Lung (tissue), 11 donors: ENCODE measurements at regions not wholly inside any gene's neighbourhood (a gene's known extent, or its start where the extent isn't known, plus 50 kb on each side); places are given as distances from the start of the nearest gene placed in this dataset.

Source experiments
- ATAC-seq: fragments of 200-7000 bp; cut with Tn5 transposase; one replicate; pipeline ENCODE4 v1.9.1; 2020; ENCODE audit warnings: moderate number of reproducible peaks; ENCODE audit not compliant: insufficient read depth, low FRiP score
- DNase-seq, 3 donors: peaks; one replicate each; pipeline ENCODE4 v3.0.0-alpha.2; 2013 to 2017
- H3K27ac ChIP-seq, 2 donors: one replicate each; pipeline ENCODE4 v1.5.1; 2013; ENCODE audit warnings: mild to moderate bottlenecking in 2 of 2, moderate library complexity in 2 of 2, control low read depth in 1 of 2, inconsistent platforms in 1 of 2, low read depth in 1 of 2, low read length in 1 of 2
- H3K27me3 ChIP-seq, 3 donors: one replicate each; pipeline ENCODE4 v1.5.1; 2013; ENCODE audit warnings: low read length in 2 of 3; ENCODE audit not compliant: control insufficient read depth in 3 of 3, insufficient read depth in 3 of 3
- H3K36me3 ChIP-seq, 4 donors: one replicate each; pipeline ENCODE4 v1.5.1; 2013; ENCODE audit warnings: low read length in 4 of 4, mild to moderate bottlenecking in 1 of 4, moderate library complexity in 1 of 4; ENCODE audit not compliant: control insufficient read depth in 4 of 4, insufficient read depth in 4 of 4
- H3K4me1 ChIP-seq, 5 donors: one replicate each; pipeline ENCODE4 v1.5.1; 2013; ENCODE audit warnings: low read length in 5 of 5, mild to moderate bottlenecking in 2 of 5, moderate library complexity in 1 of 5; ENCODE audit not compliant: control insufficient read depth in 5 of 5, insufficient read depth in 5 of 5
- H3K4me3 ChIP-seq: one replicate; pipeline ENCODE4 v1.5.1; 2013; ENCODE audit warnings: mild to moderate bottlenecking, control low read depth, moderate library complexity
- H3K9ac ChIP-seq, 2 donors: one replicate each; pipeline ENCODE4 v1.5.1; 2013; ENCODE audit warnings: low read length in 2 of 2, control low read depth in 1 of 2; ENCODE audit not compliant: insufficient read depth in 1 of 2
- H3K9me3 ChIP-seq, 4 donors: one replicate each; pipeline ENCODE4 v1.5.1; 2013; ENCODE audit warnings: low read length in 3 of 4, mild to moderate bottlenecking in 1 of 4, moderate library complexity in 1 of 4; ENCODE audit not compliant: control insufficient read depth in 4 of 4, insufficient read depth in 3 of 4
- WGBS, 2 donors: extraction: QIAGEN DNeasy Blood & Tissue Kit; methylation state at CpG; one replicate each; pipeline ENCODE4 v1.1.7; 2013; 5-methylcytosine and 5-hydroxymethylcytosine counted together
- TF ChIP-seq, protein P1 (sequence below): IDR thresholded peaks from 2 replicates; pipeline ENCODE4 v1.5.1; 2012; ENCODE audit warnings: mild to moderate bottlenecking; ENCODE audit errors: control extremely low read depth, extremely low read depth
- donor health status: control.
- donor health status: control.
- donor health status: Bipolar disorder and iron deficiency.
- donor health status: healthy.
- donor health status: DM: yes; HTN: yes; CAD: no.

DNA sequence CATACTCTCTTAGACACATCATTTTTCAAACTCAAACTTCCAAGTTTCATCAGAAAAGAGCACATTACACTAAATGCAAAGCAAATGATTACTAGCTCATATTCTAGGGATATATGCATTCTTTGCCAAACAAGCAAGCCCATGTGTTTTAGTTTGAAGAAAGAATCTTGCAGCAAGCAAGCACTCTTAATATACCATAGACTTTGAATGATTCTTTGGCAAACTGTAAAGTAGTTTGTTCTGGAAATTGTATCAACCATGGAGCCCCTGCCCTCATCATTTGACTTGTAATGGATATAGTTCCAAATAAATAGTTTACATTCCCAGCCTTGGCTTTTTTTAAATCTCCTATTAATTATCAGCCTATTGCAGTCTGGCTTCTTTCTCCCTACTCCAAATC, 325.2 kb downstream of the NR2F1-AS1 start:
- Histone ChIP-seq H3K4me1 (peaks cover 0 to 20% (median 0%) of the 10 kb centered on the region in 5 donors), H3K27me3 (no peaks in the 10 kb centered on the region), H3K4me3 (no peak overlapping the region), H3K36me3 (no peaks in the 10 kb centered on the region), H3K9ac (no peak overlapping the region), H3K27ac (no peak overlapping the region), H3K9me3 (no peaks in the 10 kb centered on the region)
- TF ChIP-seq, protein P1, sequence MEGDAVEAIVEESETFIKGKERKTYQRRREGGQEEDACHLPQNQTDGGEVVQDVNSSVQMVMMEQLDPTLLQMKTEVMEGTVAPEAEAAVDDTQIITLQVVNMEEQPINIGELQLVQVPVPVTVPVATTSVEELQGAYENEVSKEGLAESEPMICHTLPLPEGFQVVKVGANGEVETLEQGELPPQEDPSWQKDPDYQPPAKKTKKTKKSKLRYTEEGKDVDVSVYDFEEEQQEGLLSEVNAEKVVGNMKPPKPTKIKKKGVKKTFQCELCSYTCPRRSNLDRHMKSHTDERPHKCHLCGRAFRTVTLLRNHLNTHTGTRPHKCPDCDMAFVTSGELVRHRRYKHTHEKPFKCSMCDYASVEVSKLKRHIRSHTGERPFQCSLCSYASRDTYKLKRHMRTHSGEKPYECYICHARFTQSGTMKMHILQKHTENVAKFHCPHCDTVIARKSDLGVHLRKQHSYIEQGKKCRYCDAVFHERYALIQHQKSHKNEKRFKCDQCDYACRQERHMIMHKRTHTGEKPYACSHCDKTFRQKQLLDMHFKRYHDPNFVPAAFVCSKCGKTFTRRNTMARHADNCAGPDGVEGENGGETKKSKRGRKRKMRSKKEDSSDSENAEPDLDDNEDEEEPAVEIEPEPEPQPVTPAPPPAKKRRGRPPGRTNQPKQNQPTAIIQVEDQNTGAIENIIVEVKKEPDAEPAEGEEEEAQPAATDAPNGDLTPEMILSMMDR: no peak
- DNase-seq: peak in 2 of 3 donors; percentile 76 to 80
- ATAC-seq: no peak

DNA sequence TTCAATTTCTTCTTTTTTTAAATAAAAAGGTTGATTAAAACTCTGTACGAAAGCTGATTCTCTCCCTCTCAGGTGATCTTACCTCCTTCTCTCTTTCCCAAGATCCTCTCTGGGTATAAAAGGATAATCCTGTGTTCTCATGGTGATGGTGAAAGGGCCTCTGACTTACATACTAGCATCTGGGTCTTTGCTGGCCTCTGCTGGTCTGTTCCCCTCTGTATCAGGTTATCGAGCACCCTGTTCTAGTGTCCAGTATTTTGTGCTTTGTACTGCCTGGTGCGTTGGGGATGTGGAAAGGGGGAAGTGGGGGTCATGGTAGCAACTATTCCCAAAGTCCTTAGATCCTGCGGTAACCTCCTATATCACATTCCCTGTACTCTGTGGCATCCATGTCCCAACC, 328.9 kb downstream of the NR2F1-AS1 start:
- TF ChIP-seq, protein P1: no peak
- H3K4me3 ChIP-seq: no peak overlapping the region
- ATAC-seq: no peak

DNA sequence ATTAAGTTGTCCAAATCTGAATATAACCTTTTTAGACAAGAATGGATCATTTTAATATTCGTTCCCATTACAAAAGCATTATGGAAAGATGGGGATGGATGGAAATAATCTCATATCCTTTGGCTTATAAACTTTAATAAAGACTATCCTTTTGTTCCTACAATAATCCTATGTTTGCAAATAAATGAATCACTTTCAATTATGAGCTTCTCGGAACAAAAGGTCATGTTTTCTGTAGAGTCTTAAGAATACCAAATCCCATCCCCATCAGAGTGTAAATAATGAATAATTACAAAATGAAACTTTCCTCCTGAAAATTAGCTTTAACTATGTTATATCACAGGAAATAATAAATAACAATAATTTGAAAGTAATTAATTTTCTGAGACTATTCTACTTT, 329.7 kb downstream of the NR2F1-AS1 start:
- no peak overlapping the region for H3K4me3 ChIP-seq
- DNase-seq (no peak), ATAC-seq (no peak)
- H3K9me3 ChIP-seq: no peaks in the 10 kb centered on the region
- H3K27me3 ChIP-seq: no peaks in the 10 kb centered on the region
- TF ChIP-seq, protein P1: no peak
- peaks cover 0 to 54% (median 0%) of the 10 kb centered on the region in 5 donors for H3K4me1 ChIP-seq
- no peak overlapping the region for H3K27ac ChIP-seq
- 86 to 89% methylated on average over 2 of the region's 2 CpGs for WGBS, 2 donors
- no peaks in the 10 kb centered on the region for H3K36me3 ChIP-seq
- no peak overlapping the region for H3K9ac ChIP-seq

More for the DNA sequence above, 328.9 kb downstream of the NR2F1-AS1 start:
- no peak for DNase-seq
- H3K36me3 ChIP-seq: no peaks in the 10 kb centered on the region
- peaks cover 0 to 50% (median 0%) of the 10 kb centered on the region in 5 donors for H3K4me1 ChIP-seq
- no peak overlapping the region for H3K27ac ChIP-seq
- H3K27me3 ChIP-seq: no peaks in the 10 kb centered on the region
- 93 to 94% methylated on average over 4 of the region's 4 CpGs for WGBS, 2 donors
- H3K9me3 ChIP-seq: no peaks in the 10 kb centered on the region
- no peak overlapping the region for H3K9ac ChIP-seq

DNA sequence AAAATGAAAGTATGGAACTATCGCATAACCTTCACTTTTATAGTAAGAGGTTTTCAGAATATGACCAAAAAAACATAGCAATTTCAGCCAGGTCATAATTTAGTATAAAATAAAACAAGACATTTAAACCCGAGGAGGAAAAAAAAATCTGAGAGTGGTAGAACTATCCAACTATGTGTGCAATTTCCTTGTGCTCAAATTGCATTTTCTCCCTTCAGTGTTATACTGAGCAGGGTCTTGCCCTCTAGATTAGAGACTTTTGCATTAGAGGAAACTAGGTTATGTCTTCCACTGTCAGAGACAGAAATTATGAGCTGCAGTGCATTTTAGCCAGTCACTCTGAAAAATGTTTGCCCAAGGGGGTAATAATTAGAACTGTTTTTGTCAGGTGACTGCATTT, 330.6 kb downstream of the NR2F1-AS1 start:
- Histone ChIP-seq H3K27me3 (no peaks in the 10 kb centered on the region), H3K4me1 (peaks cover 0 to 51% (median 0%) of the 10 kb centered on the region in 5 donors), H3K27ac (no peak overlapping the region), H3K9me3 (no peaks in the 10 kb centered on the region), H3K4me3 (no peak overlapping the region), H3K36me3 (no peaks in the 10 kb centered on the region), H3K9ac (peak overlapping the region in 1 of 2 donors; percentile 96)
- DNase-seq (peak in 2 of 3 donors; percentile 75 to 77), ATAC-seq (no peak)
- TF ChIP-seq, protein P1: no peak
- 54 to 80% methylated on average over 2 of the region's 2 CpGs for WGBS, 2 donors
